Mesendoderm (in vitro differentiated cells): ENCODE measurements at regions not wholly inside any gene's neighbourhood (a gene's known extent, or its start where the extent isn't known, plus 50 kb on each side); places are given as distances from the start of the nearest gene placed in this dataset.

Experiments used
- DNase-seq: peaks from one replicate; pipeline ENCODE4 v3.0.0; 2013
- H2AK5ac ChIP-seq: 2 replicates; pipeline ENCODE4 v1.6.1; 2013; ENCODE audit warnings: low read length, inconsistent platforms
- H2BK120ac ChIP-seq: 2 replicates; pipeline ENCODE4 v1.6.1; 2013; ENCODE audit warnings: low read depth, mild to moderate bottlenecking, low read length, moderate library complexity, mixed read lengths
- H2BK15ac ChIP-seq: replicated peaks from 2 replicates; pipeline ENCODE4 v1.6.1; 2013; ENCODE audit warnings: low read depth, mild to moderate bottlenecking, moderate library complexity
- H2BK5ac ChIP-seq: 2 replicates; pipeline ENCODE4 v1.6.1; 2013; ENCODE audit warnings: low read length, inconsistent platforms
- H3K18ac ChIP-seq: 2 replicates; pipeline ENCODE4 v1.6.1; 2013; ENCODE audit warnings: mild to moderate bottlenecking, low read length, mixed read lengths
- H3K23ac ChIP-seq: one replicate; pipeline ENCODE4 v1.6.1; 2013; ENCODE audit warnings: low read length
- H3K27ac ChIP-seq: 2 replicates; pipeline ENCODE4 v1.5.1; 2013; ENCODE audit warnings: low read depth, mild to moderate bottlenecking, inconsistent platforms, low read length, moderate library complexity
- H3K27me3 ChIP-seq: 2 replicates; pipeline ENCODE4 v1.6.1; 2013; ENCODE audit warnings: low read length, control low read depth, mild to moderate bottlenecking, inconsistent platforms; ENCODE audit not compliant: insufficient read depth, poor library complexity
- H3K36me3 ChIP-seq: 2 replicates; pipeline ENCODE4 v1.6.1; 2013; ENCODE audit warnings: low read length, inconsistent platforms; ENCODE audit not compliant: control insufficient read depth, insufficient read depth
- H3K4ac ChIP-seq: one replicate; pipeline ENCODE4 v1.6.1; 2013; ENCODE audit warnings: low read depth, mild to moderate bottlenecking, low read length, moderate library complexity
- H3K4me1 ChIP-seq: 2 replicates; pipeline ENCODE4 v1.6.1; 2013; ENCODE audit warnings: low read depth, low read length, inconsistent platforms; ENCODE audit not compliant: control insufficient read depth
- H3K4me2 ChIP-seq: 2 replicates; pipeline ENCODE4 v1.6.1; 2013; ENCODE audit warnings: low read length
- H3K4me3 ChIP-seq: 2 replicates; pipeline ENCODE4 v1.5.1; 2013; ENCODE audit warnings: mild to moderate bottlenecking, low read length
- H3K56ac ChIP-seq: one replicate; pipeline ENCODE4 v1.6.1; 2013; ENCODE audit warnings: low read length
- H3K79me1 ChIP-seq: 2 replicates; pipeline ENCODE4 v1.6.1; 2013; ENCODE audit warnings: low read length, inconsistent platforms
- H3K79me2 ChIP-seq: 2 replicates; pipeline ENCODE4 v1.6.1; 2013; ENCODE audit warnings: mild to moderate bottlenecking, low read length; ENCODE audit not compliant: control insufficient read depth, insufficient read depth
- H3K9ac ChIP-seq: 2 replicates; pipeline ENCODE4 v1.6.1; 2013; ENCODE audit warnings: low read length, inconsistent platforms
- H4K5ac ChIP-seq: one replicate; pipeline ENCODE4 v1.6.1; 2013; ENCODE audit warnings: low read length
- H4K8ac ChIP-seq: one replicate; pipeline ENCODE4 v1.6.1; 2013; ENCODE audit warnings: low read depth, mild to moderate bottlenecking, control low read depth, low read length, moderate library complexity
- WGBS: extraction: QIAGEN DNeasy Blood & Tissue Kit; methylation state at CpG from one replicate; pipeline ENCODE4 v1.1.7; 2013; ENCODE audit warnings: low lambda C conversion rate, missing lambda C conversion rate; ENCODE audit not compliant: insufficient coverage; ENCODE audit errors: extremely low coverage; 5-methylcytosine and 5-hydroxymethylcytosine counted together

DNA sequence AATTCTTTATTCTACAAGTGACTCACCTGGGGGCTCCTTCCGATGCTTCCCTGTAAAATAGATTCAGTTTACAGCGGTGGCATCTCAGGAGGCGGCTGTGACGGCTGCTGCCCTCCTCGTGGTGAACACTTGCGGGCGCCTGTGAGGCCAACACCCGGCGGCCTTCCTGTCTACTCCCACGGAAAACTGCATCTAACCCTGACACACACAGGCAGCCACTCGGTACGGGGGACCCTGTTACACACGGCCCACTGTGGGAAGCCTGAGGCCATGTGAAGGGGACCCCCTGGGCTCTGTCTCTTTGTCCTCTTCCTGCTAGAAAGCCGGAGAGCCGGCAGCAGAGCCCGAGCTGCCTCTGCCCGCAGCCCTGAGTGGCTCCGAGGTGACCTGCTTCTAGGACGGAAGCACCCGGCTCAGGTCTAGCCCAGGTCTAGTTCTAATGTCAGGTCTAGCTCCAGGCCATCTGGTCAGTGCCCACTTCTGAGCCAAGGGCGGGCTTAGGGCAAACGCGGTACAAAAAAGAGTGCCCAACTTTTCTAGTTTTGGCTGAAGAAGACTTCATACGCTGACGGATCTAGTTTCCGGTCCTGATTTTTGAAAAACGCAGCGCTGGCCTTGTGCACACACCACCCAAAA lies 159.4 kb downstream of the ENGASE start:
- Histone ChIP-seq H2BK5ac (no peak overlapping the region), H2AK5ac (no peak overlapping the region), H2BK120ac (no peak overlapping the region), H3K27me3 (no peaks in the 10 kb centered on the region), H3K79me2 (no peaks in the 10 kb centered on the region), H3K27ac (no peak overlapping the region), H3K36me3 (no peaks in the 10 kb centered on the region), H3K4me2 (no peak overlapping the region), H3K4me3 (no peak overlapping the region), H3K9ac (no peak overlapping the region), H3K4ac (no peak overlapping the region), H3K56ac (no peak overlapping the region), H4K8ac (no peak overlapping the region), H3K4me1 (no peaks in the 10 kb centered on the region), H4K5ac (no peak overlapping the region), H3K79me1 (no peaks in the 10 kb centered on the region), H2BK15ac (no peak overlapping the region), H3K23ac (no peak overlapping the region), H3K18ac (no peak overlapping the region)
- no peak for DNase-seq
- WGBS, result no CpG with 5 or more reads among the region's 28 CpGs

- H3K27ac ChIP-seq, result no peak overlapping the region
- H3K27me3 ChIP-seq, result no peaks in the 10 kb centered on the region
- no peak overlapping the region for H3K9ac ChIP-seq
- H3K18ac ChIP-seq, result no peak overlapping the region
- H3K36me3 ChIP-seq, result no peaks in the 10 kb centered on the region
- H3K79me2 ChIP-seq, result no peaks in the 10 kb centered on the region
- H2BK15ac ChIP-seq, result no peak overlapping the region
- H3K4me2 ChIP-seq, result no peak overlapping the region
- H3K4me1 ChIP-seq, result no peaks in the 10 kb centered on the region
- no peak for DNase-seq
- no peak overlapping the region for H2BK120ac ChIP-seq
- no peak overlapping the region for H2AK5ac ChIP-seq
- no peak overlapping the region for H4K8ac ChIP-seq
- no peaks in the 10 kb centered on the region for H3K79me1 ChIP-seq
- no peak overlapping the region for H4K5ac ChIP-seq
- no peak overlapping the region for H3K4me3 ChIP-seq
- H2BK5ac ChIP-seq, result no peak overlapping the region
- no peak overlapping the region for H3K56ac ChIP-seq
- H3K23ac ChIP-seq, result no peak overlapping the region
- WGBS, result no CpG with 5 or more reads among the region's 5 CpGs
- no peak overlapping the region for H3K4ac ChIP-seq
These were observed 158.3 kb downstream of the ENGASE start for GRCh38 chr17:79232957-79233356.

DNA sequence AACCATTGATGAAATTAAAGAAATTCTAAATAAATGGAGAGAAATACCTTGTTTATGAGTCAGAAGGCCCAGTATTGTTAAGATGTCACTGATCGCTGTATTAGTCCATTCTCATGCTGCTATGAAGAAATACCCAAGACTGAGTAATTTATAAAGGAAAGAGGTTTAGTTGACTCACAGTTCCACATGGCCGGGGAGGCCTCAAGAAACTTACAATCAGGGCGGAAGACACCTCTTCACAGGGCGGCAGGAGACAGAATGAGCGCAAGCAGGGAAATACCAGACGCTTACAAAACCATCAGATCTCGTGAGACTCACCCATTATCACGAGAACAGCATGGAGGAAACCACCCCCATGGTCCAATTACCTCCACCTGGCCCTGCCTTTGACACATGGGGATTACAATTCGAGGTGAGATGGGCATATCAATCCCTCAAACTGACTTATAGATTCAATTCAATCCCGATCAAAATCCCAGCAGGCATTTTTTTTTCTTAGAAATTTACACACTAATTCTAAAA lies 157.2 kb downstream of the ENGASE start:
- H3K4me2 ChIP-seq, result no peak overlapping the region
- H3K4me1 ChIP-seq, result no peaks in the 10 kb centered on the region
- no peaks in the 10 kb centered on the region for H3K36me3 ChIP-seq
- H3K27me3 ChIP-seq, result no peaks in the 10 kb centered on the region
- DNase-seq, result no peak
- no peak overlapping the region for H2BK15ac ChIP-seq
- no peak overlapping the region for H2BK120ac ChIP-seq
- no peak overlapping the region for H3K23ac ChIP-seq
- no peak overlapping the region for H3K9ac ChIP-seq
- no peak overlapping the region for H4K8ac ChIP-seq
- H3K79me2 ChIP-seq, result no peaks in the 10 kb centered on the region
- H4K5ac ChIP-seq, result no peak overlapping the region
- H3K18ac ChIP-seq, result no peak overlapping the region
- no peak overlapping the region for H2AK5ac ChIP-seq
- WGBS, result no CpG with 5 or more reads among the region's 10 CpGs
- H3K79me1 ChIP-seq, result no peaks in the 10 kb centered on the region
- H2BK5ac ChIP-seq, result no peak overlapping the region
- H3K4ac ChIP-seq, result no peak overlapping the region
- no peak overlapping the region for H3K56ac ChIP-seq
- no peak overlapping the region for H3K4me3 ChIP-seq
- no peak overlapping the region for H3K27ac ChIP-seq

- Histone ChIP-seq H3K36me3 (no peaks in the 10 kb centered on the region), H3K4ac (no peak overlapping the region), H3K4me2 (no peak overlapping the region), H3K79me2 (no peaks in the 10 kb centered on the region), H2AK5ac (no peak overlapping the region), H3K4me1 (no peaks in the 10 kb centered on the region), H2BK120ac (no peak overlapping the region), H2BK15ac (no peak overlapping the region), H3K9ac (no peak overlapping the region), H4K5ac (no peak overlapping the region), H3K18ac (no peak overlapping the region), H3K79me1 (no peaks in the 10 kb centered on the region), H3K56ac (no peak overlapping the region), H3K27me3 (no peaks in the 10 kb centered on the region), H3K27ac (no peak overlapping the region), H3K23ac (no peak overlapping the region), H3K4me3 (no peak overlapping the region), H2BK5ac (no peak overlapping the region), H4K8ac (no peak overlapping the region)
- no CpG with 5 or more reads among the region's 7 CpGs for WGBS
- DNase-seq, result no peak
These were observed 156.0 kb downstream of the ENGASE start for GRCh38 chr17:79230576-79230975.

GRCh38 chr17:79226037-79226436 lies 151.4 kb downstream of the ENGASE start:
- Histone ChIP-seq H2BK120ac (no peak overlapping the region), H3K9ac (no peak overlapping the region), H2BK5ac (no peak overlapping the region), H2AK5ac (no peak overlapping the region), H3K27me3 (no peaks in the 10 kb centered on the region), H3K27ac (no peak overlapping the region), H3K79me2 (no peaks in the 10 kb centered on the region), H3K18ac (no peak overlapping the region), H3K23ac (no peak overlapping the region), H2BK15ac (no peak overlapping the region), H3K36me3 (no peaks in the 10 kb centered on the region), H3K56ac (no peak overlapping the region), H4K8ac (no peak overlapping the region), H3K4me3 (no peak overlapping the region), H3K4me1 (no peaks in the 10 kb centered on the region), H4K5ac (no peak overlapping the region), H3K4ac (no peak overlapping the region), H3K4me2 (no peak overlapping the region), H3K79me1 (no peaks in the 10 kb centered on the region)
- WGBS, result no CpG with 5 or more reads among the region's 2 CpGs
- no peak for DNase-seq

GRCh38 chr17:79224903-79225302 lies 150.3 kb downstream of the ENGASE start:
- H3K23ac ChIP-seq, result no peak overlapping the region
- H3K18ac ChIP-seq, result no peak overlapping the region
- no peak overlapping the region for H3K4me2 ChIP-seq
- H3K4me1 ChIP-seq, result no peaks in the 10 kb centered on the region
- H3K4ac ChIP-seq, result no peak overlapping the region
- no peak overlapping the region for H3K4me3 ChIP-seq
- no peaks in the 10 kb centered on the region for H3K79me1 ChIP-seq
- DNase-seq, result no peak
- H4K8ac ChIP-seq, result no peak overlapping the region
- H3K27me3 ChIP-seq, result no peaks in the 10 kb centered on the region
- H2BK120ac ChIP-seq, result no peak overlapping the region
- H3K36me3 ChIP-seq, result no peaks in the 10 kb centered on the region
- H2BK5ac ChIP-seq, result no peak overlapping the region
- H2BK15ac ChIP-seq, result no peak overlapping the region
- no peak overlapping the region for H4K5ac ChIP-seq
- H3K27ac ChIP-seq, result no peak overlapping the region
- no peaks in the 10 kb centered on the region for H3K79me2 ChIP-seq
- no peak overlapping the region for H3K56ac ChIP-seq
- H2AK5ac ChIP-seq, result no peak overlapping the region
- H3K9ac ChIP-seq, result no peak overlapping the region
- no CpG with 5 or more reads among the region's 5 CpGs for WGBS
